ENCODE measurements at regions not wholly inside any gene's neighbourhood (a gene's known extent, or its start where the extent isn't known, plus 50 kb on each side); places are given as distances from the start of the nearest gene placed in this dataset.

GRCh38 chr21:27233514-27234115 is 266.7 kb upstream of the ADAMTS5 start:
- TF ChIP-seq CTCF (IDR thresholded peaks at IDR 0.05; ENCODE audit: unreplicated experiment) = no peak
- no peaks in the 10 kb centered on the region for H3K27me3 Mint-ChIP-seq (ENCODE audit: low read depth)

GRCh38 chr21:27225940-27226339 is 259.1 kb upstream of the ADAMTS5 start:
- Mint-ChIP-seq H3K36me3 (no peaks in the 10 kb centered on the region), H3K27me3 (ENCODE audit: low read depth) (no peaks in the 10 kb centered on the region), H3K27ac (peak overlapping the region; percentile 5), H3K4me3 (no peak overlapping the region), H3K9me3 (no peaks in the 10 kb centered on the region), H3K4me1 (peaks cover 32% of the 10 kb centered on the region)
- no peak for TF ChIP-seq CTCF (IDR thresholded peaks at IDR 0.05; ENCODE audit: unreplicated experiment)
- no peak for DNase-seq (ENCODE audit: low spot score in 2 of 2, unreplicated experiment in 2 of 2)

More at GRCh38 chr21:27233514-27234115, 266.7 kb upstream of the ADAMTS5 start:
- DNase-seq (ENCODE audit: low spot score in 2 of 2, unreplicated experiment in 2 of 2) = no peak
- Mint-ChIP-seq H3K4me1 (peaks cover 15% of the 10 kb centered on the region), H3K9me3 (no peaks in the 10 kb centered on the region), H3K27ac (no peak overlapping the region), H3K4me3 (no peak overlapping the region), H3K36me3 (no peaks in the 10 kb centered on the region)

GRCh38 chr21:27225151-27225550 is 258.3 kb upstream of the ADAMTS5 start:
- Mint-ChIP-seq H3K36me3 (no peaks in the 10 kb centered on the region), H3K9me3 (no peaks in the 10 kb centered on the region), H3K4me3 (no peak overlapping the region), H3K4me1 (peaks cover 30% of the 10 kb centered on the region), H3K27me3 (ENCODE audit: low read depth) (no peaks in the 10 kb centered on the region), H3K27ac (no peak overlapping the region)
- TF ChIP-seq CTCF (IDR thresholded peaks at IDR 0.05; ENCODE audit: unreplicated experiment) = no peak
- no peak for DNase-seq (ENCODE audit: low spot score in 2 of 2, unreplicated experiment in 2 of 2)

GRCh38 chr21:27224169-27224568 is 257.3 kb upstream of the ADAMTS5 start:
- Mint-ChIP-seq H3K4me1 (peaks cover 21% of the 10 kb centered on the region), H3K4me3 (no peak overlapping the region), H3K9me3 (peaks cover 4% of the 10 kb centered on the region), H3K27ac (no peak overlapping the region), H3K27me3 (ENCODE audit: low read depth) (no peaks in the 10 kb centered on the region), H3K36me3 (no peaks in the 10 kb centered on the region)
- DNase-seq (ENCODE audit: low spot score in 2 of 2, unreplicated experiment in 2 of 2) = no peak
- TF ChIP-seq CTCF (IDR thresholded peaks at IDR 0.05; ENCODE audit: unreplicated experiment) = no peak

- no peak overlapping the region for H3K27ac Mint-ChIP-seq
- H3K4me3 Mint-ChIP-seq = no peak overlapping the region
- H3K4me1 Mint-ChIP-seq = peaks cover 13% of the 10 kb centered on the region
- no peak for DNase-seq (ENCODE audit: low spot score in 2 of 2, unreplicated experiment in 2 of 2)
- TF ChIP-seq CTCF (IDR thresholded peaks at IDR 0.05; ENCODE audit: unreplicated experiment) = no peak
- no peaks in the 10 kb centered on the region for H3K27me3 Mint-ChIP-seq (ENCODE audit: low read depth)
- H3K9me3 Mint-ChIP-seq = peaks cover 11% of the 10 kb centered on the region
- H3K36me3 Mint-ChIP-seq = no peaks in the 10 kb centered on the region
Measured at GRCh38 chr21:27221077-27221476, 254.2 kb upstream of the ADAMTS5 start.

GRCh38 chr21:27220416-27220815 is 253.5 kb upstream of the ADAMTS5 start:
- H3K4me1 Mint-ChIP-seq = peaks cover 9% of the 10 kb centered on the region
- no peak for TF ChIP-seq CTCF (IDR thresholded peaks at IDR 0.05; ENCODE audit: unreplicated experiment)
- H3K4me3 Mint-ChIP-seq = no peak overlapping the region
- H3K9me3 Mint-ChIP-seq = peaks cover 11% of the 10 kb centered on the region
- H3K27me3 Mint-ChIP-seq (ENCODE audit: low read depth) = no peaks in the 10 kb centered on the region
- H3K27ac Mint-ChIP-seq = no peak overlapping the region
- H3K36me3 Mint-ChIP-seq = no peaks in the 10 kb centered on the region
- no peak for DNase-seq (ENCODE audit: low spot score in 2 of 2, unreplicated experiment in 2 of 2)

All from mesothelial cell of epicardium (in vitro differentiated cells).